ENCODE measurements at regions not wholly inside any gene's neighbourhood (a gene's known extent, or its start where the extent isn't known, plus 50 kb on each side); places are given as distances from the start of the nearest gene placed in this dataset.
"Not testable (repeated sequence)": the region's sequence is repeated elsewhere in the genome, so short reads cannot be mapped to it uniquely, and the experiment has no call there.

GRCh38 chr20:47936612-47937011, 151.3 kb upstream of the SULF2 start:
- Histone ChIP-seq H3K9me3 (ENCODE audit: control insufficient read depth, insufficient read depth, low read depth, low read length) (no peaks in the 10 kb centered on the region), H3K27ac (ENCODE audit: low read depth, low read length) (no peak overlapping the region)

GRCh38 chr20:47934761-47935160, 149.5 kb upstream of the SULF2 start:
- Histone ChIP-seq H3K36me3 (ENCODE audit: control insufficient read depth, insufficient read depth, low read length) (no peaks in the 10 kb centered on the region), H3K9ac (ENCODE audit: low read length) (no peak overlapping the region), H3K9me3 (ENCODE audit: control insufficient read depth, insufficient read depth, low read depth, low read length) (no peaks in the 10 kb centered on the region), H3K4me1 (ENCODE audit: control insufficient read depth, insufficient read depth, low read length) (peaks cover under 1% of the 10 kb centered on the region; the same call in 1 of the 2 replicates), H3K27ac (ENCODE audit: low read depth, low read length) (no peak overlapping the region), H3K27me3 (ENCODE audit: control insufficient read depth, insufficient read depth, low read length) (no peaks in the 10 kb centered on the region), H3K4me3 (ENCODE audit: low read depth, low read length) (no peak overlapping the region)

More at GRCh38 chr20:47936612-47937011, 151.3 kb upstream of the SULF2 start:
- H3K4me3 ChIP-seq (ENCODE audit: low read depth, low read length): no peak overlapping the region
- H3K27me3 ChIP-seq (ENCODE audit: control insufficient read depth, insufficient read depth, low read length): no peaks in the 10 kb centered on the region
- no peaks in the 10 kb centered on the region for H3K36me3 ChIP-seq (ENCODE audit: control insufficient read depth, insufficient read depth, low read length)
- no peaks in the 10 kb centered on the region for H3K4me1 ChIP-seq (ENCODE audit: control insufficient read depth, insufficient read depth, low read length)
- H3K9ac ChIP-seq (ENCODE audit: low read length): no peak overlapping the region

GRCh38 chr20:47931443-47931842, 146.2 kb upstream of the SULF2 start:
- no peaks in the 10 kb centered on the region for H3K27me3 ChIP-seq (ENCODE audit: control insufficient read depth, insufficient read depth, low read length)
- H3K36me3 ChIP-seq (ENCODE audit: control insufficient read depth, insufficient read depth, low read length): no peaks in the 10 kb centered on the region
- no peak overlapping the region for H3K9ac ChIP-seq (ENCODE audit: low read length)
- no peak overlapping the region for H3K27ac ChIP-seq (ENCODE audit: low read depth, low read length)
- peaks cover 10% of the 10 kb centered on the region for H3K4me1 ChIP-seq (ENCODE audit: control insufficient read depth, insufficient read depth, low read length)
- no peak overlapping the region for H3K4me3 ChIP-seq (ENCODE audit: low read depth, low read length)
- 0 out of 2 replicates have a peak, but pooled peaks cover 4% of the 10 kb centered on the region for H3K9me3 ChIP-seq (ENCODE audit: control insufficient read depth, insufficient read depth, low read depth, low read length)

GRCh38 chr20:47931002-47931401, 145.7 kb upstream of the SULF2 start:
- H3K27ac ChIP-seq (ENCODE audit: low read depth, low read length): no peak overlapping the region
- peaks cover 10% of the 10 kb centered on the region for H3K4me1 ChIP-seq (ENCODE audit: control insufficient read depth, insufficient read depth, low read length)
- no peak overlapping the region for H3K4me3 ChIP-seq (ENCODE audit: low read depth, low read length)
- no peaks in the 10 kb centered on the region for H3K27me3 ChIP-seq (ENCODE audit: control insufficient read depth, insufficient read depth, low read length)
- H3K36me3 ChIP-seq (ENCODE audit: control insufficient read depth, insufficient read depth, low read length): no peaks in the 10 kb centered on the region
- H3K9me3 ChIP-seq (ENCODE audit: control insufficient read depth, insufficient read depth, low read depth, low read length): 0 out of 2 replicates have a peak, but pooled peaks cover 4% of the 10 kb centered on the region
- H3K9ac ChIP-seq (ENCODE audit: low read length): no peak overlapping the region

GRCh38 chr20:47929368-47930115, 144.3 kb upstream of the SULF2 start:
- 0 out of 2 replicates have a peak, but pooled peaks cover 4% of the 10 kb centered on the region for H3K9me3 ChIP-seq (ENCODE audit: control insufficient read depth, insufficient read depth, low read depth, low read length)
- H3K4me1 ChIP-seq (ENCODE audit: control insufficient read depth, insufficient read depth, low read length): peaks cover 10% of the 10 kb centered on the region
- no peak overlapping the region for H3K4me3 ChIP-seq (ENCODE audit: low read depth, low read length)
- no peaks in the 10 kb centered on the region for H3K36me3 ChIP-seq (ENCODE audit: control insufficient read depth, insufficient read depth, low read length)
- H3K9ac ChIP-seq (ENCODE audit: low read length): no peak overlapping the region
- H3K27ac ChIP-seq (ENCODE audit: low read depth, low read length): no peak overlapping the region
- H3K27me3 ChIP-seq (ENCODE audit: control insufficient read depth, insufficient read depth, low read length): no peaks in the 10 kb centered on the region

- Histone ChIP-seq H3K27ac (ENCODE audit: low read depth, low read length) (no peak overlapping the region), H3K36me3 (ENCODE audit: control insufficient read depth, insufficient read depth, low read length) (no peaks in the 10 kb centered on the region), H3K4me1 (ENCODE audit: control insufficient read depth, insufficient read depth, low read length) (peaks cover 10% of the 10 kb centered on the region), H3K27me3 (ENCODE audit: control insufficient read depth, insufficient read depth, low read length) (no peaks in the 10 kb centered on the region), H3K9me3 (ENCODE audit: control insufficient read depth, insufficient read depth, low read depth, low read length) (0 out of 2 replicates have a peak, but pooled peaks cover 4% of the 10 kb centered on the region), H3K9ac (ENCODE audit: low read length) (no peak overlapping the region), H3K4me3 (ENCODE audit: low read depth, low read length) (no peak overlapping the region)
Observed at GRCh38 chr20:47927944-47928343, 142.7 kb upstream of the SULF2 start.

DNA sequence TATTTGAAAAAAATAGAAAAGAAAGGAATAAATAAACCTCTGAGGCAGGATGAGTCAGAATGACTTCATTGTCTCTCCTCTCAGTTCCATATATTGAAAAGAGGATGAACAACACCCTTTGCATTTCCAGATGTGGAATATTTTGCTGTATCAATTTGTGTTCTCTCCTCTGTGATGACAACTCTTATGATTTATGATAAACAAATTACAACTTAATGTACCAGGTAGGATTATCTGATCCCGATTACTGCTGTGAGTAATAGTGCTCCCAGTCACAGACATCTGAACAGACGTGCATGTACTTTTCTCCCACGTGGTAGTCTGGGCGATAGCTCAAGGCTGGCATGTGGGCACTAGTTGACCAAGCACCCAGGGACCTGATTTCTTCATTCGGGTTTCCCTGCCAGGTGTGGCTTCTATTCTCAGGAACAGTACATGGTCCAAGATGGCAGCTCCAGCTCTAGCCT, 142.1 kb upstream of the SULF2 start:
- Histone ChIP-seq H3K27me3 (ENCODE audit: control insufficient read depth, insufficient read depth, low read length) (no peaks in the 10 kb centered on the region), H3K9ac (ENCODE audit: low read length) (no peak overlapping the region), H3K36me3 (ENCODE audit: control insufficient read depth, insufficient read depth, low read length) (no peaks in the 10 kb centered on the region), H3K4me3 (ENCODE audit: low read depth, low read length) (no peak overlapping the region), H3K27ac (ENCODE audit: low read depth, low read length) (no peak overlapping the region), H3K9me3 (ENCODE audit: control insufficient read depth, insufficient read depth, low read depth, low read length) (0 out of 2 replicates have a peak, but pooled peaks cover 4% of the 10 kb centered on the region), H3K4me1 (ENCODE audit: control insufficient read depth, insufficient read depth, low read length) (peaks cover 10% of the 10 kb centered on the region)

- Histone ChIP-seq H3K27me3 (ENCODE audit: control insufficient read depth, insufficient read depth, low read length) (no peaks in the 10 kb centered on the region), H3K9ac (ENCODE audit: low read length) (no peak overlapping the region), H3K4me1 (ENCODE audit: control insufficient read depth, insufficient read depth, low read length) (peaks cover 10% of the 10 kb centered on the region), H3K27ac (ENCODE audit: low read depth, low read length) (no peak overlapping the region), H3K9me3 (ENCODE audit: control insufficient read depth, insufficient read depth, low read depth, low read length) (0 out of 2 replicates have a peak, but pooled peaks cover 4% of the 10 kb centered on the region), H3K36me3 (ENCODE audit: control insufficient read depth, insufficient read depth, low read length) (no peaks in the 10 kb centered on the region), H3K4me3 (ENCODE audit: low read depth, low read length) (no peak overlapping the region)
Observed at GRCh38 chr20:47926731-47927130, 141.4 kb upstream of the SULF2 start.

DNA sequence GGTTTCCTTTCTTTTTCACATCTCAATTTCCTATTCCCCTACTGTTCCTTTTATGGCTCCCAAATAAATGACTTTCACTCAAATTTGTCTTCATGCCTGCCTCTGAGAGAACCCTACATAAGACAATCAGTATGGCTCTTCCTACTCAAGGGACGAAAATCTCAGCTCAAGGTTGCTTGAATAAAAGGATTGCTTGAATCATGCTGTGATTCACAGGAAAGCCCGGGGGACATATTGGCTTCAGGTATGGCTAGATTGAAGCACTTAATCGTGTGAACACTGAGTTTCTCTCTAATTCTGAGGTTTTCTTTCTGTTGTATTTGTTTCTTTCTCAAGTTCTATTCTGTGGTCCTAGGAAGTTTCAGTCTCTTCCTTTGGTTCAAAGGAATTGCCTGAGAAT, 140.3 kb upstream of the SULF2 start:
- no peaks in the 10 kb centered on the region for H3K27me3 ChIP-seq (ENCODE audit: control insufficient read depth, insufficient read depth, low read length)
- H3K36me3 ChIP-seq (ENCODE audit: control insufficient read depth, insufficient read depth, low read length): no peaks in the 10 kb centered on the region
- 0 out of 2 replicates have a peak, but pooled peaks cover 4% of the 10 kb centered on the region for H3K9me3 ChIP-seq (ENCODE audit: control insufficient read depth, insufficient read depth, low read depth, low read length)
- H3K4me1 ChIP-seq (ENCODE audit: control insufficient read depth, insufficient read depth, low read length): peaks cover 10% of the 10 kb centered on the region
- H3K4me3 ChIP-seq (ENCODE audit: low read depth, low read length): no peak overlapping the region
- H3K27ac ChIP-seq (ENCODE audit: low read depth, low read length): no peak overlapping the region
- no peak overlapping the region for H3K9ac ChIP-seq (ENCODE audit: low read length)

- Histone ChIP-seq H3K9ac (ENCODE audit: low read length) (no peak overlapping the region), H3K27me3 (ENCODE audit: control insufficient read depth, insufficient read depth, low read length) (no peaks in the 10 kb centered on the region), H3K9me3 (ENCODE audit: control insufficient read depth, insufficient read depth, low read depth, low read length) (peaks cover 24% of the 10 kb centered on the region), H3K4me1 (ENCODE audit: control insufficient read depth, insufficient read depth, low read length) (no peaks in the 10 kb centered on the region), H3K4me3 (ENCODE audit: low read depth, low read length) (no peak overlapping the region), H3K27ac (ENCODE audit: low read depth, low read length) (no peak overlapping the region), H3K36me3 (ENCODE audit: control insufficient read depth, insufficient read depth, low read length) (no peaks in the 10 kb centered on the region)
Observed at GRCh38 chr20:47922269-47922668, 137.0 kb upstream of the SULF2 start.

GRCh38 chr20:47921829-47922228, 136.5 kb upstream of the SULF2 start:
- H3K4me3 ChIP-seq (ENCODE audit: low read depth, low read length); H3K36me3 ChIP-seq (ENCODE audit: control insufficient read depth, insufficient read depth, low read length); H3K27me3 ChIP-seq (ENCODE audit: control insufficient read depth, insufficient read depth, low read length); H3K4me1 ChIP-seq (ENCODE audit: control insufficient read depth, insufficient read depth, low read length); H3K9ac ChIP-seq (ENCODE audit: low read length); H3K27ac ChIP-seq (ENCODE audit: low read depth, low read length): not testable (repeated sequence)
- peaks cover 28% of the 10 kb centered on the region for H3K9me3 ChIP-seq (ENCODE audit: control insufficient read depth, insufficient read depth, low read depth, low read length)
